ENCODE measurements at regions not wholly inside any gene's neighbourhood (a gene's known extent, or its start where the extent isn't known, plus 50 kb on each side); places are given as distances from the start of the nearest gene placed in this dataset.
"Not testable (repeated sequence)": the region's sequence is repeated elsewhere in the genome, so short reads cannot be mapped to it uniquely, and the experiment has no call there.

DNA sequence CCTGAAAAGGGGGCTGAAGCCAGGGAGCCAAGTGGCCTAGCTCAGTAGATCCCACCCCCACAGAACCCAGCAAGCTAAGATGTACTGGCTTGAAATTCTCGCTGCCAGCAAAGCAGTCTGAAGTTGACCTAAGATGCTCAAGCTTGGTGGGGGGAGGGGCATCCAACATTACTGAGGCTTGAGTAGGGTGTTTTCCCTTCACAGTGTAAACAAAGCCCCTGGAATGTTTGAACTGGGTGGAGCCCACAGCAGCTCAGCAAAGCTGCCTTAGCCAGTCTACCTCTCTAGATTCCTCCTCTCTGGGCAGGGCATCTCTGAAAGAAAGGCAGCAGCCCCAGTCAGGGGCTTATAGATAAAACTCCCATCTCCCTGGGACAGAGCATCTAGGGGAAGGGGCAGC, 187.4 kb upstream of the AGTR2 start:
- TF ChIP-seq, protein P1, sequence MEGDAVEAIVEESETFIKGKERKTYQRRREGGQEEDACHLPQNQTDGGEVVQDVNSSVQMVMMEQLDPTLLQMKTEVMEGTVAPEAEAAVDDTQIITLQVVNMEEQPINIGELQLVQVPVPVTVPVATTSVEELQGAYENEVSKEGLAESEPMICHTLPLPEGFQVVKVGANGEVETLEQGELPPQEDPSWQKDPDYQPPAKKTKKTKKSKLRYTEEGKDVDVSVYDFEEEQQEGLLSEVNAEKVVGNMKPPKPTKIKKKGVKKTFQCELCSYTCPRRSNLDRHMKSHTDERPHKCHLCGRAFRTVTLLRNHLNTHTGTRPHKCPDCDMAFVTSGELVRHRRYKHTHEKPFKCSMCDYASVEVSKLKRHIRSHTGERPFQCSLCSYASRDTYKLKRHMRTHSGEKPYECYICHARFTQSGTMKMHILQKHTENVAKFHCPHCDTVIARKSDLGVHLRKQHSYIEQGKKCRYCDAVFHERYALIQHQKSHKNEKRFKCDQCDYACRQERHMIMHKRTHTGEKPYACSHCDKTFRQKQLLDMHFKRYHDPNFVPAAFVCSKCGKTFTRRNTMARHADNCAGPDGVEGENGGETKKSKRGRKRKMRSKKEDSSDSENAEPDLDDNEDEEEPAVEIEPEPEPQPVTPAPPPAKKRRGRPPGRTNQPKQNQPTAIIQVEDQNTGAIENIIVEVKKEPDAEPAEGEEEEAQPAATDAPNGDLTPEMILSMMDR (IDR thresholded peaks at IDR 0.05 in 2 of 3, conservative IDR thresholded peaks at IDR 0.05 in 1 of 3; ENCODE audit: borderline replicate concordance in 1 of 3, insufficient read depth in 1 of 3, low read depth in 2 of 3, low read length in 2 of 3), result not testable (repeated sequence)
- TF ChIP-seq SIN3A (IDR thresholded peaks at IDR 0.05; ENCODE audit: low read depth); POLR2AphosphoS5 (IDR thresholded peaks at IDR 0.05; ENCODE audit: low read depth, low read length); EZH2 (IDR thresholded peaks at IDR 0.05); SP1 (IDR thresholded peaks at IDR 0.05; ENCODE audit: low read depth); CEBPB (IDR thresholded peaks at IDR 0.05; ENCODE audit: low read depth): not testable (repeated sequence)
- TF ChIP-seq, protein P2, sequence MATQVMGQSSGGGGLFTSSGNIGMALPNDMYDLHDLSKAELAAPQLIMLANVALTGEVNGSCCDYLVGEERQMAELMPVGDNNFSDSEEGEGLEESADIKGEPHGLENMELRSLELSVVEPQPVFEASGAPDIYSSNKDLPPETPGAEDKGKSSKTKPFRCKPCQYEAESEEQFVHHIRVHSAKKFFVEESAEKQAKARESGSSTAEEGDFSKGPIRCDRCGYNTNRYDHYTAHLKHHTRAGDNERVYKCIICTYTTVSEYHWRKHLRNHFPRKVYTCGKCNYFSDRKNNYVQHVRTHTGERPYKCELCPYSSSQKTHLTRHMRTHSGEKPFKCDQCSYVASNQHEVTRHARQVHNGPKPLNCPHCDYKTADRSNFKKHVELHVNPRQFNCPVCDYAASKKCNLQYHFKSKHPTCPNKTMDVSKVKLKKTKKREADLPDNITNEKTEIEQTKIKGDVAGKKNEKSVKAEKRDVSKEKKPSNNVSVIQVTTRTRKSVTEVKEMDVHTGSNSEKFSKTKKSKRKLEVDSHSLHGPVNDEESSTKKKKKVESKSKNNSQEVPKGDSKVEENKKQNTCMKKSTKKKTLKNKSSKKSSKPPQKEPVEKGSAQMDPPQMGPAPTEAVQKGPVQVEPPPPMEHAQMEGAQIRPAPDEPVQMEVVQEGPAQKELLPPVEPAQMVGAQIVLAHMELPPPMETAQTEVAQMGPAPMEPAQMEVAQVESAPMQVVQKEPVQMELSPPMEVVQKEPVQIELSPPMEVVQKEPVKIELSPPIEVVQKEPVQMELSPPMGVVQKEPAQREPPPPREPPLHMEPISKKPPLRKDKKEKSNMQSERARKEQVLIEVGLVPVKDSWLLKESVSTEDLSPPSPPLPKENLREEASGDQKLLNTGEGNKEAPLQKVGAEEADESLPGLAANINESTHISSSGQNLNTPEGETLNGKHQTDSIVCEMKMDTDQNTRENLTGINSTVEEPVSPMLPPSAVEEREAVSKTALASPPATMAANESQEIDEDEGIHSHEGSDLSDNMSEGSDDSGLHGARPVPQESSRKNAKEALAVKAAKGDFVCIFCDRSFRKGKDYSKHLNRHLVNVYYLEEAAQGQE (IDR thresholded peaks at IDR 0.05; ENCODE audit: low read depth), result not testable (repeated sequence)
